Nephron progenitor cell (in vitro differentiated cells): ENCODE measurements at regions not wholly inside any gene's neighbourhood (a gene's known extent, or its start where the extent isn't known, plus 50 kb on each side); places are given as distances from the start of the nearest gene placed in this dataset.

ENCODE experiments used
- DNase-seq: peaks from one replicate; pipeline ENCODE4 v3.0.0; 2021
- H3K27ac Mint-ChIP-seq: 2 replicates; pipeline ENCODE4 v1.8.0; 2021; ENCODE audit warnings: mild to moderate bottlenecking, moderate library complexity, mixed read lengths
- H3K27me3 Mint-ChIP-seq: 2 replicates; pipeline ENCODE4 v1.8.0; 2021; ENCODE audit warnings: mild to moderate bottlenecking, low read depth, mixed read lengths; ENCODE audit not compliant: poor library complexity
- H3K36me3 Mint-ChIP-seq: 2 replicates; pipeline ENCODE4 v1.8.0; 2021; ENCODE audit warnings: low read depth, mixed read lengths
- H3K4me1 Mint-ChIP-seq: 2 replicates; pipeline ENCODE4 v1.8.0; 2021; ENCODE audit warnings: mixed read lengths
- H3K4me3 Mint-ChIP-seq: 2 replicates; pipeline ENCODE4 v1.8.0; 2021; ENCODE audit warnings: mild to moderate bottlenecking, moderate library complexity, mixed read lengths
- H3K9me3 Mint-ChIP-seq: 2 replicates; pipeline ENCODE4 v1.8.0; 2021; ENCODE audit warnings: mild to moderate bottlenecking, moderate library complexity, mixed read lengths
- CTCF ChIP-seq: fragments of 200-600 bp; sonication (generic); IDR thresholded peaks from 2 replicates; pipeline ENCODE4 v1.5.0; 2021; ENCODE audit warnings: antibody characterized with exemption

- Mint-ChIP-seq H3K4me1 (peaks cover 58% of the 10 kb centered on the region), H3K9me3 (peaks cover 24% of the 10 kb centered on the region), H3K27me3 (peaks cover 5% of the 10 kb centered on the region), H3K27ac (no peak overlapping the region), H3K36me3 (peaks cover 4% of the 10 kb centered on the region), H3K4me3 (no peak overlapping the region)
- no peak for DNase-seq
- TF ChIP-seq CTCF, result no peak
Observed at GRCh38 chr7:26485367-26485934, 193.8 kb downstream of the SNX10 start.

- Mint-ChIP-seq H3K27ac (no peak overlapping the region), H3K4me1 (peaks cover 60% of the 10 kb centered on the region), H3K4me3 (no peak overlapping the region), H3K27me3 (peaks cover 5% of the 10 kb centered on the region), H3K36me3 (peaks cover 4% of the 10 kb centered on the region), H3K9me3 (peaks cover 24% of the 10 kb centered on the region)
- DNase-seq, result no peak
- TF ChIP-seq CTCF, result no peak
Observed at GRCh38 chr7:26486153-26486552, 194.5 kb downstream of the SNX10 start.

- no peak overlapping the region for H3K27ac Mint-ChIP-seq
- H3K4me3 Mint-ChIP-seq, result no peak overlapping the region
- H3K4me1 Mint-ChIP-seq, result peaks cover 69% of the 10 kb centered on the region
- H3K9me3 Mint-ChIP-seq, result peaks cover 19% of the 10 kb centered on the region
- H3K36me3 Mint-ChIP-seq, result peaks cover 4% of the 10 kb centered on the region
- TF ChIP-seq CTCF, result no peak
- no peak for DNase-seq
- peaks cover 2% of the 10 kb centered on the region for H3K27me3 Mint-ChIP-seq
Observed at GRCh38 chr7:26487780-26488515, 196.3 kb downstream of the SNX10 start.

GRCh38 chr7:26489391-26489790, 197.7 kb downstream of the SNX10 start:
- no peak overlapping the region for H3K4me3 Mint-ChIP-seq
- TF ChIP-seq CTCF, result no peak
- H3K9me3 Mint-ChIP-seq, result peaks cover 7% of the 10 kb centered on the region
- no peak for DNase-seq
- H3K4me1 Mint-ChIP-seq, result peaks cover 78% of the 10 kb centered on the region
- no peaks in the 10 kb centered on the region for H3K36me3 Mint-ChIP-seq
- no peak overlapping the region for H3K27ac Mint-ChIP-seq
- peaks cover 5% of the 10 kb centered on the region for H3K27me3 Mint-ChIP-seq

GRCh38 chr7:26489906-26490639, 198.4 kb downstream of the SNX10 start:
- Mint-ChIP-seq H3K36me3 (no peaks in the 10 kb centered on the region), H3K27ac (no peak overlapping the region), H3K4me1 (peaks cover 74% of the 10 kb centered on the region), H3K27me3 (peaks cover 5% of the 10 kb centered on the region), H3K4me3 (no peak overlapping the region), H3K9me3 (peaks cover 2% of the 10 kb centered on the region)
- TF ChIP-seq CTCF, result no peak
- DNase-seq, result no peak
